Fibroblast of skin of back (primary cell): ENCODE measurements at regions not wholly inside any gene's neighbourhood (a gene's known extent, or its start where the extent isn't known, plus 50 kb on each side); places are given as distances from the start of the nearest gene placed in this dataset.
"Not testable (repeated sequence)": the region's sequence is repeated elsewhere in the genome, so short reads cannot be mapped to it uniquely, and the experiment has no call there.

ENCODE experiments used
- DNase-seq: peaks from one replicate; pipeline ENCODE4 v3.0.0-alpha.2; 2013

GRCh38 chr10:23755556-23755955 lies 316.7 kb downstream of the OTUD1 start:
- no peak for DNase-seq

DNA sequence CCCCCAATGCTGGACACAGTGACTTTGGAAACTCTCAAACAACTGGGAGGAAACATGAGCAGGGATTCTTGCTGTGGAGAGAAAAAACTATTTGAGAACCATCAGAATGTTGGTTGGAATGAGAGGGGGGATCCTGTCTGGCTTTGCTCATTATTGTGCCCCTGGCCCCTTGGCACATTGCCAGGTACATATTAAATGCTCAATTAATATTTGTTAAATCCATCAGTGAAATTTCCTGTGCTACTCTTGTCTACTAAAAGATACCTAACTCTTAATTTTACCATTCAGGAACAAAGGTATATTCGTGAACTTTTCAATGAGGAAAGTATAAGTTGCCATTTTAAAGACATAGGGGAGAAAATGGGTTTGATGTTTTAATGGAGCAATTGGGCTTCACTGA lies 329.4 kb downstream of the OTUD1 start:
- no peak for DNase-seq

GRCh38 chr10:23777153-23777552 lies 338.3 kb downstream of the OTUD1 start:
- no peak for DNase-seq

GRCh38 chr10:23779301-23779700 lies 340.4 kb downstream of the OTUD1 start:
- no peak for DNase-seq

GRCh38 chr10:23780331-23780730 lies 341.5 kb downstream of the OTUD1 start:
- no peak for DNase-seq

DNA sequence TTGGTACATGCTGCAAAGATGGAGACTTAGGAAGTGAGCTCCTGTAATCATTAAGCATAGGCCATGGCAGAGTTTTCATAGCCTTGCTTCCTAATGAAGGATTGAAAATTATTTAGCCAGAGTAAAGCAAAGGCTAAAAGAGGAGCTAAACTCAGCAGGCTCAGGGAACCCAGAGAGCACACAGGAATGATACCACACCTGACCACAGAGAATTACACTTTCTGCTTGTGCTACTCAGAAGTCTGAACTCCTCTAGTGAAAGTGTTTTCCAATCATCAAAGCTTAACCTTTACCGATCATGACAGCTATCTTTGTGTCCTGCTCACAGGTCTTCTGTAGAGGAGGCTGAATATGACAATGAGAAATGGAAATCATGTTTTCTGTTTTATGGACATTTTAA lies 347.7 kb downstream of the OTUD1 start:
- DNase-seq, result no peak

DNA sequence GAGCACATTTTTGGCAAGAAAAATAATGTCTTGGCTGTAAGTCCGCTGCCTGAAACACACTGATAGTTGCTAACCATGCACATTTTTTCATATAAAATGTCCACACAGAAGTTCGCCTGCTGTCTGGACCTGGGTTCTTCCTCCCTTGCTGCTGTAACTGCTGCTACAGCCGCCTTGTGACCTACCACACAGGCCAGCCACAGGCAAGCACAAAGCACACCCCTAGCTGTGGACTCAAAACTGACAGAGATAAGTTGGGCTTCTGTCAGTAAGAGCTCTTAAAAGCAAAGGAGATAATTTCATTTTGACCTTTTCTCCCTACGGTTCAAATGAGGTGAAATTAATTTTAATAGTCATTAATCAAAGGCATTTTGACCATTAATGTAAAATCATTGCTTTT lies 354.7 kb downstream of the OTUD1 start:
- no peak for DNase-seq

DNA sequence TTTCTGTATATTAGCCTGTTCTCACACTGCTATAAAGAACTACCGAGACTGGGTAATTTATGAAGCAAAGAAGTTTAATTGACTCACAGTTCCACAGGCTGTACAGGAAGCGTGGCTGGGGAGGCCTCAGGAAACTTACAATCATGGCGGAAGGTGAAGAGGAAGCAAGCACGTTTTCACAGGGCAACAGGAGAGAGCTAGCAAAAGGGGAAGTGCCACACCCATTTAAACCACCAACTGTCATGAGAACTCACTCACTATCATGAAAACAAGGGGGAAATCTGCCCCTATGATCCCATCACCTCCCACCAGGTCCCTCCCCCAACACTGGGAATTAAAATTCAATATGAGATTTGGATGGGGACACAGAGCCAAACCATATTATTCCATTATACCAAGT lies 358.6 kb downstream of the OTUD1 start:
- DNase-seq, result not testable (repeated sequence)

- DNase-seq, result no peak
Observed at GRCh38 chr10:23804125-23804524, 365.2 kb downstream of the OTUD1 start.

GRCh38 chr10:23813687-23814086 lies 374.8 kb downstream of the OTUD1 start:
- DNase-seq, result no peak

DNA sequence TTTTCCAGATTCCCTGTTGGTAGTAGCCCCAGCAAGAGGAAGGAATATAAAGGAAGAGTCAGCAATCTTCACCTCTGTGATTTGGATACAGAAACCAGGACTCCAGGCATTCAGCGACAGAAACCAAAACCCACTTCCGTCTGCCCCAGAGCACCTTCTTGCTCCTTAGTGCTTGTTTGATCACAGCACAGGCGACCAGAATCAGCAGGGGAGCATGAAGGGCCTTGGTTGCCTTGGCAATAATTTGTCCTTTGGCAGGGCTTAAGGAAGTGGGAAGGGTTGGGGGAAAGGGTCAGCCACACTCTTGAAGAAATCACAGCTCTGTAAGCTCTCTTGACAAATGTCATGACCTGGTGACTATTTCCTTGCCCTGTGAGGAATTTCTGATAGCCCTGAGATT lies 379.6 kb downstream of the OTUD1 start:
- no peak for DNase-seq

- no peak for DNase-seq
Observed at GRCh38 chr10:23820792-23821191, 381.9 kb downstream of the OTUD1 start.

DNA sequence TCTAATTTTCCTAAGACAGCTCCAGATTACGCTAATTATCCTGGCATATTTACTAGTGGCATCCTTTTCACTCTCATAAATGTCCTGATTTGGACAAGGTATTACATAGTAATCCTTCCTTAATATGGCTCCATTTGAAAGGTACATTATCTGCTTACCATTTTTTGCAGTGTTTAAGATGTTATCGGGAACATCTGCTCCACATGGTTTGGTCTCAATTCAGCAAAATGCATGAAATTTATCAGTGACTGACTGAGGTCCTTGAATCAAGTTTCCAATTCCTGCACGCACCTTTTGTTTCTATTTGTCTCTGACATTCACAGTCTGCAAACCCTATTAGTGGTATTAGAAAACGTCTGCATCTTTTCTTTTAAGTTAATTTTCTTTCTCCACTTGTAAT lies 384.1 kb upstream of the KIAA1217 start:
- DNase-seq, result no peak

DNA sequence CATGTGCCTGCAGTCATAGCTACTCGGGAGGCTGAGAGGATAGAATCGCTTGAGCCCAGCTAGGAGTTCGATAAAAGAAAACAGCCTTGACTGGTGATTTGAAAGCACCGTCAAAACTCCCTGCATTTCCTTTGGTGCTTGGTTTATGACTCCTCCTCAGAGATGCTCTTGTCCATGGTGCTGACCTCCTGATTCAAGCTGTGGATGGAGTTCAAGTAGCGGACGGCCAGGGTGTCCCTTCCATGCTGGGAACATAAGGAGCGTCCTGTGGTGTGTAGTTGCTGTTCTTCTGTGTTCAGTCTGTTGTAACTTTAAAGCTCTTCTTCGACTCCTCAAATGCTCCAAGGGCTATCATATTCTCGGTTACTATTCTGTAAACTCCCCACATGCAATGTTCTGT lies 382.5 kb upstream of the KIAA1217 start:
- peak; percentile 31 for DNase-seq

GRCh38 chr10:23829556-23829955 lies 379.4 kb upstream of the KIAA1217 start:
- DNase-seq, result no peak

DNA sequence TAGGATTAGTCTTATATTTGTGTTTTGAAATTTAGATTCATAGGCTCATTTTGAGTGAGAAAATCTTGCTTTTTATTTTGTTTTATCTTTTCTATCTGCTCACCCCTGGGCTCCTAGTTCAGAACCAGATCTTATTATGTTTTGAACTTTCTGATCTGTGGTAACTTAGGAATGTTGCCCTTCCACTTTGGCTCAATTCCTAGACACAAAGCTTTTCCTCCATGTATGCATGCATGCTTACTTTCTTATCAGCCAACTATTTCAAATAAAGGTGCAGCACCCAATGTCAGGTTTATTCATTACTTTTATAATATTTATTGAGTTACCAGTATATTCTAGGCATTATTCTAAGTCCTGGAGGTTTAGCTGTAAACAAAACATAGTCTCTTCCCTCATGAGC lies 374.8 kb upstream of the KIAA1217 start:
- no peak for DNase-seq

DNA sequence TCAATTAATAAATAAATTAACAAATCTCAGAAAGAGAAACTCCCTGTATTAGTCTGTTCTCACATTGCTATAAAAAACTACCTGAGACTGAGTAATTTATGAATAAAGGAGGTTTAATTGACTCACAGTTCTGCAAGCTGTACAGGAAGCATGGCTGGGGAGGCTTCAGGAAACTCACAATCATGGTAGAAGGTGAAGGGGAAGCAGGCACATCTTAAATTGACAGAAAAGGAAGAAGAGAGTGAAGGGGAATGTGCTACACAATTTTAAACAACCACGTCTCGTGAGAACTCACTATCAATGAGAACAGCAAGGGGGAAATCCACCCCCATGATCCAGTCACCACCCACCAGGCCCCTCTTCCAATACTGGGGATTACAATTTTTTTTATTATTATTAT lies 358.3 kb upstream of the KIAA1217 start:
- no peak for DNase-seq

- no peak for DNase-seq
Observed at GRCh38 chr10:23859598-23859997, 349.3 kb upstream of the KIAA1217 start.

GRCh38 chr10:23864631-23865147 lies 344.2 kb upstream of the KIAA1217 start:
- no peak for DNase-seq

DNA sequence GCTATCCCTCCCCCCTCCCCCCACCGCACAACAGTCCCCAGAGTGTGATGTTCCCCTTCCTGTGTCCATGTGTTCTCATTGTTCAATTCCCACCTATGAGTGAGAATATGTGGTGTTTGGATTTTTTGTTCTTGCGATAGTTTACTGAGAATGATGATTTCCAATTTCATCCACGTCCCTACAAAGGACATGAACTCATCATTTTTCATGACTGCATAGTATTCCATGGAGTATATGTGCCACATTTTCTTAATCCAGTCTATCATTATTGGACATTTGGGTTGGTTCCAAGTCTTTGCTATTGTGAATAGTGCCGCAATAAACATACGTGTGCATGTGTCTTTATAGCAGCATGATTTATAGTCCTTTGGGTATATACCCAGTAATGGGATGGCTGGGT lies 342.0 kb upstream of the KIAA1217 start:
- DNase-seq, result not testable (repeated sequence)

GRCh38 chr10:23868121-23868520 lies 340.8 kb upstream of the KIAA1217 start:
- DNase-seq, result no peak

- no peak for DNase-seq
Observed at GRCh38 chr10:23869548-23869947, 339.4 kb upstream of the KIAA1217 start.

GRCh38 chr10:23869996-23870395 lies 338.9 kb upstream of the KIAA1217 start:
- DNase-seq, result no peak

DNA sequence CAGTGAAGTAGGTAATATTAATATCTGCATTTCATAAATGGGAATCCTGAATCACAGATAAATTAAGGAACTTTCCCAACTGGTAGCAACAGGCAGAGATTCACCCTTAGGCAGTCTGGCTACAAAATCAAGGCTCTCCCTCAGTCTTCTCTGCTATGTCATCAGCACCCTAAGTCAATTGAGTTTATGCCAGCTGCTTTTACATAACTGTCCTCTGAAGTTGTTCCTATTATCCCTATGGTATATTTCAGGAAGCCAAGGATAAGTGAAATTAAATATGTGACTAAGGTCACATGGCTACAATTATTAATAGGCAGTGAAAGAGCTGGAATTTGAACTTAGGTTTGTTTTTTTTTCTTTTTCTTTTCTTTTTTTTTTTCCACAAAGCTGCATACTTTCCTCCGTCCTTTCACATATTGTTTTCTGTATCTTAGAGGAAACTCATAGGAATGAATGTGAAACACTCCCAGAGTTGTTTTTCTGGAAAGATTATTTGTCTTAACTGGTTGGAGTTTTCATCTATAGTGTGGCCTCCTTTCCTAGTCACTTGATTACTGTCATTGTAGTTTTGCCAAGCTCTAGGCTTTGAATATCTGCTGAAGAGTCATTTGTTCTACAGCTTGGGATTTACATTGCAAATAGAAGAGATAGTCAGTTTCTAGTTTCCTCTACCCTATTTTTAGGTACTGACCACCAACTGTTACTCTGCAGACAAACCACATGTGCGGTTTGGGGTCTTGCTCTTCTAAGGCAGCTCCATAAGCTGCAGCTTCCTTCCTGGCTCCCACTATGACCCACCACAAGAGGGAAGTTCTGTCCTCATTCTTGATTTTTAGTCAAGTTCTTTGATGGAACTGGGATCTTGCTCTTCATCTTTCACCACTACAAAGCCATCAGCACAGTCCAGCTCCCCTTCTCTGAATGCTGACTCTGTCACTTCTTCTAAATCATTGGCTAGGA lies 338.0 kb upstream of the KIAA1217 start:
- no peak for DNase-seq
